GM12891 (cell line): ENCODE measurements at regions not wholly inside any gene's neighbourhood (a gene's known extent, or its start where the extent isn't known, plus 50 kb on each side); places are given as distances from the start of the nearest gene placed in this dataset.
A peak's percentile ranks its signal among the peaks of the same experiment; 100 is the strongest.
"Not testable (repeated sequence)": the region's sequence is repeated elsewhere in the genome, so short reads cannot be mapped to it uniquely, and the experiment has no call there.

Experiments
- DNase-seq: peaks from one replicate; pipeline ENCODE4 v3.0.0; 2011; ENCODE audit warnings: low spot score; ENCODE audit not compliant: insufficient read length
- FAIRE-seq: peaks from 2 replicates; lab custom pipeline; 2011; peaks lifted over from hg19 to GRCh38; lab: Jason Lieb, UNC
- PAX5 ChIP-seq: IDR thresholded peaks from 2 replicates; pipeline ENCODE4 v1.6.1; 2011; ENCODE audit warnings: low read length, moderate library complexity, mild to moderate bottlenecking; ENCODE audit not compliant: insufficient read depth, severe bottlenecking
- POLR2A ChIP-seq: IDR thresholded peaks from 2 replicates; pipeline ENCODE4 v1.6.1; 2011; ENCODE audit warnings: low read depth, low read length, control low read depth
- POLR2AphosphoS5 ChIP-seq: IDR thresholded peaks from 2 replicates; pipeline ENCODE4 v1.6.1; 2011; ENCODE audit warnings: low read depth, low read length, control low read depth
- POU2F2 ChIP-seq: IDR thresholded peaks from 2 replicates; pipeline ENCODE4 v1.6.1; 2011; ENCODE audit warnings: low read depth, mild to moderate bottlenecking, control low read depth, low read length, moderate library complexity
- SPI1 ChIP-seq: IDR thresholded peaks from 2 replicates; pipeline ENCODE4 v1.6.1; 2011; ENCODE audit warnings: low read depth, low read length, control low read depth
- TAF1 ChIP-seq: IDR thresholded peaks from 2 replicates; pipeline ENCODE4 v1.6.1; 2011; ENCODE audit warnings: low read depth, low read length, control low read depth

- no peak for TF ChIP-seq POU2F2
- no peak for TF ChIP-seq PAX5
- no peak for TF ChIP-seq TAF1
- TF ChIP-seq POLR2AphosphoS5: no peak
- TF ChIP-seq SPI1: no peak
- no peak for TF ChIP-seq POLR2A
- FAIRE-seq: no peak
Observed at GRCh38 chr16:59351305-59351903, 617.3 kb upstream of the GOT2 start.

DNA sequence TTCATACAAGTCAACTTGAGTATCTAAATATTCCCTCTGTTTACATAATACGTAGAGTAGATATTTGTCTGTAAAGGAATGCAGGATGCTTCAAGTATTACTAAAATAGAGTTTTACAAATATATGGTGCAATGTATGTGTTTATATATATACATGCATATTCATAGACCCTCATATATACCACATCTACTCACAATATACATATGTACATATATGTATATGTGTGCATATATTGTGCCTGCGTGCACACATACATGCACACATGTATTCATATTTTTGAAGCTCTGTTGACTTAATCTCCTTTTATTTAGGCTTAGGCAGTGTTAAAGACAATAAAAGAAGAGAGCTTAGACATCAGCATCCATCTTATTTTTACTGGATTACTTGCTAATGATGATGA is 616.6 kb upstream of the GOT2 start:
- FAIRE-seq: no peak
- DNase-seq: no peak

More at GRCh38 chr16:59351305-59351903, 617.3 kb upstream of the GOT2 start:
- no peak for DNase-seq

GRCh38 chr16:59342669-59343068 is 608.6 kb upstream of the GOT2 start:
- FAIRE-seq: no peak
- TF ChIP-seq SPI1: no peak
- TF ChIP-seq POLR2A: no peak
- no peak for TF ChIP-seq POU2F2
- no peak for TF ChIP-seq POLR2AphosphoS5
- TF ChIP-seq PAX5: no peak
- no peak for TF ChIP-seq TAF1
- DNase-seq: no peak

More for the DNA sequence above, 616.6 kb upstream of the GOT2 start:
- no peak for TF ChIP-seq POU2F2
- TF ChIP-seq TAF1: no peak
- TF ChIP-seq SPI1: no peak
- TF ChIP-seq POLR2A: no peak
- TF ChIP-seq PAX5: no peak
- TF ChIP-seq POLR2AphosphoS5: no peak

DNA sequence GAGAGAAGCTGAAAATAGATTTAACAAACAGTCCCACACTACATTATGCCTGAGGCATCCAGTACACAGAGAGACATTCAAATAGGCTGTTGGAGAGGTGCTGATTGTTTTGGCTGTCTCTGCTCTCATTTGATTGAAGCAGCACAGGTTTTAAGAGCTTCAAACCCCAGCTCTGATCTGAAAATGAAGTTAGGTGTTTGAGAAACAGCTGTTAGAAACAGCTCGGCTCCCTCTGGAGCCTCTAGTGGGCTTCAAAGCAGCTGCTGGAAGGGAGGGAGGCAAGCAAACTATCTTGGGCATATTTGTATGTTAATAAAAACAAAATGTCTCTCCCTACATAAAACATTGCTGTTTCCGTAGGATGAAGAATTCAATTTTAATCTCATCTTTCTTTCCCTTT is 607.3 kb upstream of the GOT2 start:
- TF ChIP-seq SPI1: no peak
- TF ChIP-seq POU2F2: no peak
- TF ChIP-seq POLR2A: no peak
- TF ChIP-seq TAF1: no peak
- no peak for TF ChIP-seq PAX5
- no peak for TF ChIP-seq POLR2AphosphoS5
- no peak for FAIRE-seq
- DNase-seq: no peak

- TF ChIP-seq POLR2A (no peak), POU2F2 (no peak), POLR2AphosphoS5 (no peak), SPI1 (no peak), PAX5 (no peak), TAF1 (no peak)
- FAIRE-seq: no peak
- no peak for DNase-seq
Observed at GRCh38 chr16:59339871-59340270, 605.8 kb upstream of the GOT2 start.

- TF ChIP-seq SPI1 (no peak), POLR2AphosphoS5 (no peak), TAF1 (no peak), PAX5 (no peak), POU2F2 (no peak), POLR2A (no peak)
- no peak for DNase-seq
- no peak for FAIRE-seq
Observed at GRCh38 chr16:59336136-59336695, 602.1 kb upstream of the GOT2 start.

- DNase-seq: not testable (repeated sequence)
Observed at GRCh38 chr16:59331708-59332107, 597.6 kb upstream of the GOT2 start.

DNA sequence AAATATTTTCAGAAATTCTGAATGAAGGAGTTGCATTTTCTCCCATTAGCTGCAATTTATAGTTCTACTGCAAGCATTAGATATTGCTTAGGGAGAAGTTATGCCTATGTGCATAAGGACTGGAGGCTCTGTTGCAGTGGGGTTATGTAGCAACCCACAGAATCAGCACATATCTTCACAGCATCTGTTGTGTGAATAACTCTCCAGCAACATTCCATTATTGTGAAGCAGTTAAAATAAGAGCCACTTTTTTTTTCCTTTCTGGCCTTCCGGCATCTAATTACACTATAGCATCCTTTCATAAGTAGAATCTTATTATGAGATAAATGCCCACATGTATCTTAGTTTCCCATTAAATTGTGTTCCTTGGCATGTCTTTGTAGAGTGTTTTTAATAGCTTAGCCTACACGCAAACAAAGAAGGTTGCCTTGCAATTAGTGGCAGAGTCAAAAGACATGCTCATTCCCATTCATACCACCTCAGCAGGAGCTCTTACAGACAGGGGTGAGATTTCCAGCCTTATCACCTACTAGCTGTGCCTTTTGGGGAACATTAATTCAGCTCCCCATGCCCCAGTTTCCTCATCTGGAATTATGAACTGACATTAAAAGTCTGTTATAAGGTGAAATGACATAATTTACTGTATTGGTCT is 596.0 kb upstream of the GOT2 start:
- DNase-seq (no peak), FAIRE-seq (no peak)
- TF ChIP-seq SPI1: no peak
- TF ChIP-seq POLR2A: no peak
- TF ChIP-seq TAF1: no peak
- no peak for TF ChIP-seq PAX5
- TF ChIP-seq POU2F2: no peak
- no peak for TF ChIP-seq POLR2AphosphoS5

More at GRCh38 chr16:59331708-59332107, 597.6 kb upstream of the GOT2 start:
- peak; percentile 57 for FAIRE-seq

DNA sequence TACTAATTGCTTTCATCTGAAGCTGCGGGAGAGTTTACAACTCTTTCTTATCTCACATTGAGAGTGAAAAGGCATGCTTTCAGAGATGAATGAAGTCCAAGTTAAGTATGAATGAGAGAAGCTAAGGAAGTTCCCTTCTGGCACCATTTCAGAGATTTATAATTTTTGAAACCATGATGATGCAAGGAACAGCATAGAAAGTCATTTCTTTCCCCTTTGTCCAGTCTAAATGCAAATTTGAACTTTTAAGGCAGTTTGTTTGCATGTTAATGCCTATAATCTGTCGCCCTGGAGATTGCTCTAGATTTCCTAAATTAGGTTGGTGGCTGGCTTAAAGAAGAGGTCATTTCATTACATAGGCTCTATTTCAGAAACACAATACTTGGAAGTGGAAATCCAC is 594.8 kb upstream of the GOT2 start:
- FAIRE-seq (no peak), DNase-seq (no peak)
- TF ChIP-seq SPI1 (no peak), POLR2A (no peak), POLR2AphosphoS5 (no peak), POU2F2 (no peak), PAX5 (no peak), TAF1 (no peak)

GRCh38 chr16:59327894-59328293 is 593.8 kb upstream of the GOT2 start:
- no peak for DNase-seq
- FAIRE-seq: no peak
- no peak for TF ChIP-seq SPI1

DNA sequence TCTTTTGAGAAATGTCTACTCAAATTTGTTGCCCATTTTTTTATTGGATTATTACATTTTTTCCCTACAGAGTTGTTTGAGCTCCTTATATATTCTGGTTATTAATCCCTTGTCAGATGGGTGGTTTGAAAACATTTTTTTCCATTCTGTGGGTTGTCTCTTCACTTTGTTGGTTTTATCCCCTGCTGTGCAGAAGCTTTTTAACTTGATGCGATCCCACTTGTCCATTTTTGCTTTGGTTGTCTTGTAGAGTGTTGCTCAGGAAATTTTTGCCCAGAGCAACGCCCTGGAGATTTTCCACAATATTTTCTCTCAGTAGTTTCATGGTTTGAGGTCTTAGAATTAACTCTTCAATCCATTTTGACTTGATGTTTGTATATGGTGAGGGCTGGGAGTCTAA is 592.8 kb upstream of the GOT2 start:
- TF ChIP-seq TAF1: no peak
- TF ChIP-seq POU2F2: no peak
- TF ChIP-seq PAX5: no peak
- no peak for TF ChIP-seq POLR2AphosphoS5
- TF ChIP-seq SPI1: no peak
- no peak for TF ChIP-seq POLR2A
- DNase-seq (no peak), FAIRE-seq (no peak)
